Limb (tissue), 2 donors: ENCODE measurements at regions not wholly inside any gene's neighbourhood (a gene's known extent, or its start where the extent isn't known, plus 50 kb on each side); places are given as distances from the start of the nearest gene placed in this dataset.

ENCODE experiments used
- DNase-seq, 2 donors: peaks; one replicate each; pipeline ENCODE4 v3.0.0-alpha.2; 2016; ENCODE audit errors: extremely low spot score in 2 of 2

GRCh38 chr17:65406552-65406951, 154.9 kb downstream of the AXIN2 start:
- DNase-seq, result no peak

- DNase-seq, result no peak
Measured at GRCh38 chr17:65405563-65405962, 155.9 kb downstream of the AXIN2 start.

GRCh38 chr17:65404761-65405160, 156.7 kb downstream of the AXIN2 start:
- no peak for DNase-seq

- no peak for DNase-seq
Measured at GRCh38 chr17:65403626-65404025, 157.8 kb downstream of the AXIN2 start.

GRCh38 chr17:65402513-65403496, 158.6 kb downstream of the AXIN2 start:
- no peak for DNase-seq

- DNase-seq, result no peak
Measured at GRCh38 chr17:65401561-65401960, 159.9 kb downstream of the AXIN2 start.

- DNase-seq, result no peak
Measured at GRCh38 chr17:65400701-65401100, 160.7 kb downstream of the AXIN2 start.

GRCh38 chr17:65398040-65398787, 163.2 kb downstream of the AXIN2 start:
- DNase-seq, result no peak

GRCh38 chr17:65395924-65396323, 165.5 kb downstream of the AXIN2 start:
- DNase-seq, result no peak

- DNase-seq, result no peak
Measured at GRCh38 chr17:65394811-65395472, 166.5 kb downstream of the AXIN2 start.

GRCh38 chr17:65393514-65393913, 167.9 kb downstream of the AXIN2 start:
- no peak for DNase-seq

- DNase-seq, result no peak
Measured at GRCh38 chr17:65389949-65390348, 171.5 kb downstream of the AXIN2 start.

- no peak for DNase-seq
Measured at GRCh38 chr17:65389426-65389825, 172.0 kb downstream of the AXIN2 start.

- DNase-seq, result no peak
Measured at GRCh38 chr17:65388911-65389310, 172.5 kb downstream of the AXIN2 start.

GRCh38 chr17:65387322-65387721, 174.1 kb downstream of the AXIN2 start:
- no peak for DNase-seq

GRCh38 chr17:65385726-65386125, 175.7 kb downstream of the AXIN2 start:
- no peak for DNase-seq

- no peak for DNase-seq
Measured at GRCh38 chr17:65385071-65385470, 176.4 kb downstream of the AXIN2 start.

- no peak for DNase-seq
Measured at GRCh38 chr17:65381152-65381551, 180.3 kb downstream of the AXIN2 start.

- DNase-seq, result no peak
Measured at GRCh38 chr17:65374966-65375365, 186.5 kb downstream of the AXIN2 start.

GRCh38 chr17:65371702-65372101, 189.7 kb downstream of the AXIN2 start:
- DNase-seq, result no peak

GRCh38 chr17:65370669-65371131, 190.7 kb downstream of the AXIN2 start:
- DNase-seq, result no peak

GRCh38 chr17:65368341-65368740, 193.1 kb downstream of the AXIN2 start:
- DNase-seq, result no peak
